GM23248 (cell line): ENCODE measurements at regions not wholly inside any gene's neighbourhood (a gene's known extent, or its start where the extent isn't known, plus 50 kb on each side); places are given as distances from the start of the nearest gene placed in this dataset.
"Not testable (repeated sequence)": the region's sequence is repeated elsewhere in the genome, so short reads cannot be mapped to it uniquely, and the experiment has no call there.

Source experiments
- DNase-seq: peaks from one replicate; pipeline ENCODE4 v3.0.0-alpha.2; 2015
- H2AFZ ChIP-seq: fragments of 200-600 bp; sonication (generic); 2 replicates; pipeline ENCODE4 v1.6.1; 2016; ENCODE audit warnings: antibody characterized with exemption
- H3F3A ChIP-seq: fragments of 200-600 bp; sonication (generic); 2 replicates; pipeline ENCODE4 v1.6.1; 2016; ENCODE audit warnings: mild to moderate bottlenecking, antibody characterized with exemption, mixed run types; ENCODE audit not compliant: insufficient read depth
- H3K27ac ChIP-seq: fragments of 200-600 bp; sonication (generic); 2 replicates; pipeline ENCODE4 v1.5.1; 2016; ENCODE audit warnings: mild to moderate bottlenecking
- H3K27me3 ChIP-seq: fragments of 200-600 bp; sonication (generic); replicated peaks from 2 replicates; pipeline ENCODE4 v1.6.1; 2016; ENCODE audit warnings: mild to moderate bottlenecking; ENCODE audit not compliant: insufficient read depth
- H3K36me3 ChIP-seq: fragments of 200-600 bp; sonication (generic); 2 replicates; pipeline ENCODE4 v1.6.1; 2016; ENCODE audit warnings: low read depth, mild to moderate bottlenecking
- H3K4me1 ChIP-seq: fragments of 200-600 bp; sonication (generic); 2 replicates; pipeline ENCODE4 v1.6.1; 2016; ENCODE audit warnings: mild to moderate bottlenecking; ENCODE audit not compliant: insufficient read depth
- H3K4me2 ChIP-seq: fragments of 200-600 bp; sonication (generic); one replicate; pipeline ENCODE4 v1.6.1; 2016; ENCODE audit warnings: mild to moderate bottlenecking; ENCODE audit not compliant: unreplicated experiment
- H3K4me3 ChIP-seq: fragments of 200-600 bp; sonication (generic); 2 replicates; pipeline ENCODE4 v1.5.1; 2016; ENCODE audit warnings: mild to moderate bottlenecking
- H3K79me2 ChIP-seq: fragments of 200-600 bp; sonication (generic); 2 replicates; pipeline ENCODE4 v1.6.1; 2016; ENCODE audit warnings: mild to moderate bottlenecking; ENCODE audit not compliant: insufficient read depth
- H3K9ac ChIP-seq: fragments of 200-600 bp; sonication (generic); 2 replicates; pipeline ENCODE4 v1.6.1; 2016; ENCODE audit warnings: mild to moderate bottlenecking
- H3K9me2 ChIP-seq: fragments of 200-600 bp; sonication (generic); 2 replicates; pipeline ENCODE4 v1.6.1; 2016; ENCODE audit warnings: mixed run types, mild to moderate bottlenecking, moderate library complexity; ENCODE audit not compliant: insufficient read depth
- H3K9me3 ChIP-seq: fragments of 200-600 bp; sonication (generic); one replicate; pipeline ENCODE4 v1.6.1; 2017; ENCODE audit warnings: low read depth
- H4K20me1 ChIP-seq: fragments of 200-600 bp; sonication (generic); 2 replicates; pipeline ENCODE4 v1.6.0; 2016; ENCODE audit not compliant: insufficient read depth
- EZH2 ChIP-seq: fragments of 200-600 bp; sonication (generic); IDR thresholded peaks from 2 replicates; pipeline ENCODE4 v1.6.1; 2018; ENCODE audit warnings: antibody characterized with exemption, mild to moderate bottlenecking; ENCODE audit not compliant: insufficient read depth, poor library complexity, severe bottlenecking
- EZH2phosphoT487 ChIP-seq: fragments of 200-600 bp; sonication (generic); IDR thresholded peaks from 2 replicates; pipeline ENCODE4 v1.6.1; 2018; ENCODE audit warnings: antibody characterized with exemption, moderate library complexity, mild to moderate bottlenecking, low read depth; ENCODE audit not compliant: insufficient read depth
- WGBS, 2 experiments: methylation state at CpG; one replicate each; pipeline ENCODE4 v1.1.6; 2015 to 2017; ENCODE audit warnings: low lambda C conversion rate in 2 of 2, low coverage in 1 of 2; ENCODE audit errors: missing lambda C conversion rate in 2 of 2; 5-methylcytosine and 5-hydroxymethylcytosine counted together
- in situ Hi-C: fragments of 300-500 bp; cut with MboI; formaldehyde crosslinking; loops from 2 replicates; pipeline ENCODE4 v1.15.0; 2020

GRCh38 chr10:59037018-59037389 lies 139.4 kb upstream of the PHYHIPL start:
- no peak for TF ChIP-seq EZH2
- TF ChIP-seq EZH2phosphoT487, result no peak
- Histone ChIP-seq H3K36me3 (no peaks in the 10 kb centered on the region), H3K4me3 (no peak overlapping the region), H3K4me1 (no peaks in the 10 kb centered on the region), H3K9me2 (no peaks in the 10 kb centered on the region), H3K4me2 (no peak overlapping the region), H3K27me3 (no peaks in the 10 kb centered on the region), H2AFZ (no peak overlapping the region), H3F3A (no peaks in the 10 kb centered on the region), H3K9ac (no peak overlapping the region), H3K27ac (no peak overlapping the region), H4K20me1 (no peaks in the 10 kb centered on the region), H3K9me3 (no peaks in the 10 kb centered on the region), H3K79me2 (no peaks in the 10 kb centered on the region)
- 65 to 66% methylated on average over 2 of the region's 2 CpGs for WGBS, 2 experiments
- no peak for DNase-seq
- in situ Hi-C loops, result no loop called here

DNA sequence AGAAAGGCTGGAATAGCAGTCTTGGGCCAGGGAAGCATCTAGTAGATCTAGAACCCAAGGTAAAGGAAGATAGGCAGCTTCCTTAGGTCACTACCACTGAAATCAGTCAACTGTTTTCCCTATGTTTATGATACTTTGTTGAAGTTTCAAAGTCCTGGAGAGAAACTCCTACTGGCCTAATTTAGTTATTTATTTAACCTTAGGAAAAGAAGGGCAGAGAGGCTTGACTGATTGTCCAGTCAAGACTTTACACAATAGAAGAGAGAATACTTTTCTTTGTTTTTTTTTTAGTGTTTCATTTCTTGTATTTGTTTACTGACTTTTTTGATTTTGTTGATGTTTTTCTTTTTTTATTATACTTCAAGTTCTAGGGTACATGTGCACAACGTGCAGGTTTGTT lies 138.9 kb upstream of the PHYHIPL start:
- H3K4me3 ChIP-seq, result no peak overlapping the region
- H3K9me2 ChIP-seq, result no peaks in the 10 kb centered on the region
- no peaks in the 10 kb centered on the region for H3K27me3 ChIP-seq
- H3K9ac ChIP-seq, result no peak overlapping the region
- no peaks in the 10 kb centered on the region for H3F3A ChIP-seq
- TF ChIP-seq EZH2, result no peak
- no peak for TF ChIP-seq EZH2phosphoT487
- no peaks in the 10 kb centered on the region for H3K4me1 ChIP-seq
- no peak overlapping the region for H3K27ac ChIP-seq
- no peaks in the 10 kb centered on the region for H3K9me3 ChIP-seq
- H2AFZ ChIP-seq, result no peak overlapping the region
- in situ Hi-C loops, result no loop called here
- no peak for DNase-seq
- 87 to 100% methylated on average over 1 of the region's 1 CpG for WGBS, 2 experiments
- no peaks in the 10 kb centered on the region for H3K79me2 ChIP-seq
- no peaks in the 10 kb centered on the region for H3K36me3 ChIP-seq
- H4K20me1 ChIP-seq, result no peaks in the 10 kb centered on the region
- no peak overlapping the region for H3K4me2 ChIP-seq

- H3K4me2 ChIP-seq, H3K4me3 ChIP-seq, H3F3A ChIP-seq, H3K79me2 ChIP-seq, H3K9me3 ChIP-seq, H3K4me1 ChIP-seq, DNase-seq, H3K9ac ChIP-seq, H3K27me3 ChIP-seq, H3K36me3 ChIP-seq, in situ Hi-C loops, H4K20me1 ChIP-seq, H3K9me2 ChIP-seq, H2AFZ ChIP-seq, H3K27ac ChIP-seq: not testable (repeated sequence)
- 21 to 26% methylated on average over 8 of the region's 8 CpGs for WGBS, 2 experiments
These were observed 133.1 kb upstream of the PHYHIPL start for GRCh38 chr10:59043358-59043757.

DNA sequence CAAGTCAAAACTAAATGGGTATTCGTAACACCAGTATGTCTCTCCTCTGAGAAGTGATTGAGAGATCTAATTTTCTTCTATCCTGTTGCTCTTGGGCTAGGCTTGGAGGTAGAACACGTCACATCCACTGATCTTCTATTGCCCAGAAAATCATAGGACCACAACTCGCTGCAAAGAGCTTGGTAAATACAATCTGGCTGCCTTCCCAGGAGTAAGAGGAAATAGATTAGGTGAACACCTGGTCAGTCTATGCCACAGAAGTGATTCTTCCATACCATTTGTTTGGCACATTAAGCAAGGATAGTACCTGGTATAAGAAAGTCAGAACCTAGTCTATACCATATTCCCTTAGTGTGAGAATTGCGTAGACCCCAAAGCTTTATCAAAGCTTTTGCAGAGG lies 129.3 kb upstream of the PHYHIPL start:
- Histone ChIP-seq H3K79me2 (no peaks in the 10 kb centered on the region), H3K27ac (no peak overlapping the region), H3K9me2 (no peaks in the 10 kb centered on the region), H3K9me3 (no peaks in the 10 kb centered on the region), H3F3A (no peaks in the 10 kb centered on the region), H3K36me3 (no peaks in the 10 kb centered on the region), H4K20me1 (no peaks in the 10 kb centered on the region), H3K4me3 (no peak overlapping the region), H3K27me3 (peaks cover 10% of the 10 kb centered on the region; the same call in 1 of the 2 replicates), H2AFZ (no peak overlapping the region), H3K4me2 (no peak overlapping the region), H3K9ac (no peak overlapping the region), H3K4me1 (no peaks in the 10 kb centered on the region)
- TF ChIP-seq EZH2 (no peak), EZH2phosphoT487 (no peak)
- in situ Hi-C loops, result no loop called here
- DNase-seq, result no peak
- 39 to 46% methylated on average over 4 of the region's 4 CpGs for WGBS, 2 experiments

DNA sequence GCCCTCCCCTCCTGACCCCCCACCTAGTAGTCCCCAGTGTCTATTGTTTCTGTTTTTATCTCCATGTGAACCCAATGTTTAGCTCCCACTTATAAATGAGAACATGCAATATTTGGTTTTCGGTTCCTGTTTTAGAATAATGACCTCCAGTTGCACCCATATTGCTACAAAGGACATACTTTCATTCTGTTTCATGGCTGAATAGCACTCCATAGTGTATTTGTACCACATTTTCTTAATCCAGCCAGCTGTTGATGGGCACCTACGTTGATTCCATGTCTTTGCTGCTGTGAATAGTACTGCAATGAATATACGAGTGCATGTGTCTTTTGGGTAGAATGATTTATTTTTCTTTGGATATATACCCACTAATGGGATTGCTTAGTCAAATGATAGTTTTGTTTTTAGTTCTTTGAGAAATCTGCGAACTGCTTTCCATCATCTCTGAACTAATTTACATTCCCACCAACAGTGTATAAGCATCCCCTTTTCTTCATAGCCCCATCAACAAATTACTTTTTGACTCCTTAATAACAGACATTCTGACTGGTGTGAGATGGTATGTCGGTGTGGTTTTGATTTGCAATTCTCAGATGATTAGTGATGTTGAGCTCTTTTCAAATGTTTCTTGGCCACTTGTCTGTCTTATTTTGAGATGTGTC lies 128.4 kb upstream of the PHYHIPL start:
- WGBS, 2 experiments, result 30 to 33% methylated on average over 5 of the region's 5 CpGs
- no peaks in the 10 kb centered on the region for H3K9me3 ChIP-seq
- no peak overlapping the region for H2AFZ ChIP-seq
- no peaks in the 10 kb centered on the region for H4K20me1 ChIP-seq
- no peaks in the 10 kb centered on the region for H3K79me2 ChIP-seq
- in situ Hi-C loops, result no loop called here
- no peak overlapping the region for H3K27ac ChIP-seq
- H3K36me3 ChIP-seq, result no peaks in the 10 kb centered on the region
- H3F3A ChIP-seq, result no peaks in the 10 kb centered on the region
- H3K9ac ChIP-seq, result no peak overlapping the region
- peaks cover 10% of the 10 kb centered on the region; the same call in 1 of the 2 replicates for H3K27me3 ChIP-seq
- DNase-seq, result no peak
- H3K9me2 ChIP-seq, result no peaks in the 10 kb centered on the region
- H3K4me2 ChIP-seq, result no peak overlapping the region
- TF ChIP-seq EZH2 (no peak), EZH2phosphoT487 (no peak)
- no peaks in the 10 kb centered on the region for H3K4me1 ChIP-seq
- H3K4me3 ChIP-seq, result no peak overlapping the region

DNA sequence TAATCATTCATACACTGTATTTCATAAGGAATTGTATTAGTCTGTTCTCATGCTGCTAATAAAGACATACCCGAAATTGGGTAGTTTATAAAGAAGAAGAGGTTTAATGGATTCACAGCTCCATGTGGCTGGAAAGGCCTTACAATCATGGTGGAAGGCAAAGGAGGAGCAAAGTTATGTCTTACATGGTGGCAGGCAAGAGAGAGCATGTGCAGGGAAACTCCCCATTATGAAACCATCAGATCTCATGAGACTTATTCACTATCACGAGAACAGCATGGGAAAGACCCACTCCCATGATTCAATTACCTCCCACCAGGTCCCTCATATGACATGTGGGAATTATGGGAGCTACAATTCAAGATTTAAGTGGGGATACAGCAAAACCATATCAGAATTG lies 122.9 kb upstream of the PHYHIPL start:
- in situ Hi-C loops, H3K4me1 ChIP-seq, H3K27ac ChIP-seq, H3K9me2 ChIP-seq, H3K9ac ChIP-seq, H3K9me3 ChIP-seq, H3K79me2 ChIP-seq, DNase-seq, H3K27me3 ChIP-seq, H3K4me3 ChIP-seq, H2AFZ ChIP-seq, H3K36me3 ChIP-seq, H3F3A ChIP-seq, H4K20me1 ChIP-seq, H3K4me2 ChIP-seq: not testable (repeated sequence)
- WGBS, 2 experiments, result 37 to 47% methylated on average over 2 of the region's 2 CpGs
